Testis (tissue), 2 donors: ENCODE measurements at regions not wholly inside any gene's neighbourhood (a gene's known extent, or its start where the extent isn't known, plus 50 kb on each side); places are given as distances from the start of the nearest gene placed in this dataset.

Experiments used
- CTCF ChIP-seq, 3 experiments: fragments of 450-650 bp in 2 of 3; fragments of 200-600 bp in 1 of 3; sonication (generic) in 1 of 3; IDR thresholded peaks; one replicate each; pipeline ENCODE4 v1.5.1; 2016 to 2019; ENCODE audit warnings: antibody characterized with exemption in 3 of 3, mild to moderate bottlenecking in 2 of 3, moderate library complexity in 1 of 3
- POLR2A ChIP-seq: fragments of 450-650 bp; IDR thresholded peaks from one replicate; pipeline ENCODE4 v1.6.1; 2017; ENCODE audit warnings: antibody characterized with exemption, mild to moderate bottlenecking, moderate library complexity

- no peak for TF ChIP-seq CTCF (IDR thresholded peaks at IDR 0.05)
- no peak for TF ChIP-seq POLR2A
Observed at GRCh38 chr15:73818308-73818985, 54.9 kb upstream of the TBC1D21 start.
